NOMO-1 (cell line): ENCODE measurements at regions not wholly inside any gene's neighbourhood (a gene's known extent, or its start where the extent isn't known, plus 50 kb on each side); places are given as distances from the start of the nearest gene placed in this dataset.
"Not testable (repeated sequence)": the region's sequence is repeated elsewhere in the genome, so short reads cannot be mapped to it uniquely, and the experiment has no call there.

Experiments used
- DNase-seq, 2 experiments: peaks; one replicate each; lab custom pipeline; 2025; ENCODE audit not compliant: unreplicated experiment in 2 of 2; lab: John Stamatoyannopoulos, UW

GRCh38 chr10:8128511-8128910 lies 74.0 kb downstream of the GATA3 start:
- DNase-seq = no peak

GRCh38 chr10:8129438-8129837 lies 75.0 kb downstream of the GATA3 start:
- DNase-seq = no peak

- DNase-seq = peak in 1 of 2 experiments; percentile 17
Observed at GRCh38 chr10:8130973-8131911, 76.8 kb downstream of the GATA3 start.

GRCh38 chr10:8133146-8133545 lies 78.7 kb downstream of the GATA3 start:
- DNase-seq = peak in 1 of 2 experiments; percentile 53

GRCh38 chr10:8136736-8137135 lies 82.2 kb downstream of the GATA3 start:
- no peak for DNase-seq

- no peak for DNase-seq
Observed at GRCh38 chr10:8137272-8137681, 82.8 kb downstream of the GATA3 start.

- peak; percentile 15 to 56 for DNase-seq
Observed at GRCh38 chr10:8137726-8138125, 83.2 kb downstream of the GATA3 start.

- no peak for DNase-seq
Observed at GRCh38 chr10:8138471-8138870, 84.0 kb downstream of the GATA3 start.

GRCh38 chr10:8144496-8144895 lies 90.0 kb downstream of the GATA3 start:
- no peak for DNase-seq

- no peak for DNase-seq
Observed at GRCh38 chr10:8146650-8147049, 92.2 kb downstream of the GATA3 start.

GRCh38 chr10:8149991-8150390 lies 95.5 kb downstream of the GATA3 start:
- no peak for DNase-seq

- no peak for DNase-seq
Observed at GRCh38 chr10:8150401-8150905, 96.0 kb downstream of the GATA3 start.

GRCh38 chr10:8151086-8151485 lies 96.6 kb downstream of the GATA3 start:
- no peak for DNase-seq

- no peak for DNase-seq
Observed at GRCh38 chr10:8156918-8157317, 102.4 kb downstream of the GATA3 start.

GRCh38 chr10:8158193-8159071 lies 103.9 kb downstream of the GATA3 start:
- no peak for DNase-seq

GRCh38 chr10:8159341-8160165 lies 105.1 kb downstream of the GATA3 start:
- no peak for DNase-seq

- DNase-seq = no peak
Observed at GRCh38 chr10:8163824-8164223, 109.3 kb downstream of the GATA3 start.

- not testable (repeated sequence) for DNase-seq
Observed at GRCh38 chr10:8164640-8165039, 110.2 kb downstream of the GATA3 start.

- no peak for DNase-seq
Observed at GRCh38 chr10:8168836-8169235, 114.3 kb downstream of the GATA3 start.

GRCh38 chr10:8171008-8171407 lies 116.5 kb downstream of the GATA3 start:
- no peak for DNase-seq
